ENCODE measurements at regions not wholly inside any gene's neighbourhood (a gene's known extent, or its start where the extent isn't known, plus 50 kb on each side); places are given as distances from the start of the nearest gene placed in this dataset.
A peak's percentile ranks its signal among the peaks of the same experiment; 100 is the strongest.

DNA sequence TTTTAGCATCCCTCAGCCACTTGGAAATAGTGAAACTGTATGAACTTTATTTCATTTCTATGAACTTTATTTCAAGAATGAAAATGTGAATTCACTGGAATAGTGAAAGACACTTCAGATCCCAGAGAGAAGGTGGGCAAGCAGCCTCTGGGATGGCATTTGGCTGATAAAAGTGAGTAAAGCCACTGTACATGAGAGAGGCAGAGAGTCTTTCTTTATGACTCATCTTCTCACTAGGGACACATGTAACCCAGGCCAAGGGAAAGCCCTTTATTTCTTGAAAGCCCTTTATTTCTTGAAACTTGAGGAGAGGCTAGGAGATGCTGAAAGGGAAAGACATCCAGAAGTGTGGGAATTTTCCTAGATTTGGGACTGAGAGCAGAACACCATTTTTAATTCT, 148.9 kb upstream of the SMIM30 start:
- POLR2A ChIA-PET: no interaction called here
- DNase-seq (ENCODE audit: low spot score) (no peak), ATAC-seq (no peak)
- peaks cover 42% of the 10 kb centered on the region for H3K9me3 Mint-ChIP-seq
- no peak for TF ChIP-seq ELF4 (CRISPR knock-in tag; IDR thresholded peaks at IDR 0.05; ENCODE audit: low read depth)
- peaks cover 14% of the 10 kb centered on the region for H3K4me1 Mint-ChIP-seq
- no peak overlapping the region for H3K27ac Mint-ChIP-seq
- H3K36me3 Mint-ChIP-seq: peaks cover 32% of the 10 kb centered on the region
- CTCF ChIA-PET: no interaction called here
- no peak overlapping the region for H3K4me3 Mint-ChIP-seq
- H3K27me3 Mint-ChIP-seq (ENCODE audit: low read depth): peaks cover 5% of the 10 kb centered on the region

DNA sequence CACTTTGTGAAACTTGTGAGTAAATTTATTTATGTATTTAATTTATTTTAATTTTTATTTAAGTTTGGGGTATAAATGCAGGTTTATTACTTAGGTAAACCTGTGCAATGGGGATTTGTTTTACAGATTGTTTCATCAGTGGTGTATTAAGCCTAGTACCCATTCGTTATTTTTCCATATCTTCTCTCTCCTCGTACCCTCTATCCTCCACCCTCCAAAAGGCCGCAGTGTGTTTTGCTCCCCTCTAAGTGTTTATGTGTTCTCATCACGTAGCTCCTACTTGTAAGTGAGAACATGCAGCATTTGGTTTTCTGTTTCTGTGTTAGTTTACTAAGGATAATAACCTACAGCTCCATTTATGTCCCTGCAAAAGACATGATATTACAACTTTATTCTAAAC, 145.4 kb upstream of the SMIM30 start:
- ATAC-seq (no peak), DNase-seq (ENCODE audit: low spot score) (no peak)
- H3K27ac Mint-ChIP-seq: peak overlapping the region; percentile 42; the same call in 1 of the 2 replicates
- peaks cover 5% of the 10 kb centered on the region for H3K27me3 Mint-ChIP-seq (ENCODE audit: low read depth)
- ChIA-PET CTCF (no interaction called here), POLR2A (no interaction called here)
- H3K9me3 Mint-ChIP-seq: peaks cover 17% of the 10 kb centered on the region
- H3K36me3 Mint-ChIP-seq: peaks cover 15% of the 10 kb centered on the region
- H3K4me1 Mint-ChIP-seq: peaks cover 14% of the 10 kb centered on the region
- peak overlapping the region; percentile 73 for H3K4me3 Mint-ChIP-seq
- TF ChIP-seq NFYB (CRISPR knock-in tag; conservative IDR thresholded peaks at IDR 0.05; ENCODE audit: low read depth) (no peak), ZNF121 (CRISPR knock-in tag; IDR thresholded peaks at IDR 0.05) (no peak), TEAD1 (CRISPR knock-in tag; IDR thresholded peaks at IDR 0.05) (no peak), SOX15 (CRISPR knock-in tag; IDR thresholded peaks at IDR 0.05) (no peak), ETV6 (CRISPR knock-in tag; IDR thresholded peaks at IDR 0.05) (no peak), TEAD4 (CRISPR knock-in tag; IDR thresholded peaks at IDR 0.05) (no peak), NFE2L1 (CRISPR knock-in tag; IDR thresholded peaks at IDR 0.05) (no peak), CREB1 (CRISPR knock-in tag; IDR thresholded peaks at IDR 0.05) (no peak), ZBTB21 (CRISPR knock-in tag; IDR thresholded peaks at IDR 0.05; ENCODE audit: borderline replicate concordance) (no peak)
- TF ChIP-seq, protein P1, sequence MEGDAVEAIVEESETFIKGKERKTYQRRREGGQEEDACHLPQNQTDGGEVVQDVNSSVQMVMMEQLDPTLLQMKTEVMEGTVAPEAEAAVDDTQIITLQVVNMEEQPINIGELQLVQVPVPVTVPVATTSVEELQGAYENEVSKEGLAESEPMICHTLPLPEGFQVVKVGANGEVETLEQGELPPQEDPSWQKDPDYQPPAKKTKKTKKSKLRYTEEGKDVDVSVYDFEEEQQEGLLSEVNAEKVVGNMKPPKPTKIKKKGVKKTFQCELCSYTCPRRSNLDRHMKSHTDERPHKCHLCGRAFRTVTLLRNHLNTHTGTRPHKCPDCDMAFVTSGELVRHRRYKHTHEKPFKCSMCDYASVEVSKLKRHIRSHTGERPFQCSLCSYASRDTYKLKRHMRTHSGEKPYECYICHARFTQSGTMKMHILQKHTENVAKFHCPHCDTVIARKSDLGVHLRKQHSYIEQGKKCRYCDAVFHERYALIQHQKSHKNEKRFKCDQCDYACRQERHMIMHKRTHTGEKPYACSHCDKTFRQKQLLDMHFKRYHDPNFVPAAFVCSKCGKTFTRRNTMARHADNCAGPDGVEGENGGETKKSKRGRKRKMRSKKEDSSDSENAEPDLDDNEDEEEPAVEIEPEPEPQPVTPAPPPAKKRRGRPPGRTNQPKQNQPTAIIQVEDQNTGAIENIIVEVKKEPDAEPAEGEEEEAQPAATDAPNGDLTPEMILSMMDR (IDR thresholded peaks at IDR 0.05): no peak
- TF ChIP-seq, protein P2, sequence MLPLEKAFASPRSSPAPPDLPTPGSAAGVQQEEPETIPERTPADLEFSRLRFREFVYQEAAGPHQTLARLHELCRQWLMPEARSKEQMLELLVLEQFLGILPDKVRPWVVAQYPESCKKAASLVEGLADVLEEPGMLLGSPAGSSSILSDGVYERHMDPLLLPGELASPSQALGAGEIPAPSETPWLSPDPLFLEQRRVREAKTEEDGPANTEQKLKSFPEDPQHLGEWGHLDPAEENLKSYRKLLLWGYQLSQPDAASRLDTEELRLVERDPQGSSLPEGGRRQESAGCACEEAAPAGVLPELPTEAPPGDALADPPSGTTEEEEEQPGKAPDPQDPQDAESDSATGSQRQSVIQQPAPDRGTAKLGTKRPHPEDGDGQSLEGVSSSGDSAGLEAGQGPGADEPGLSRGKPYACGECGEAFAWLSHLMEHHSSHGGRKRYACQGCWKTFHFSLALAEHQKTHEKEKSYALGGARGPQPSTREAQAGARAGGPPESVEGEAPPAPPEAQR (CRISPR knock-in tag; IDR thresholded peaks at IDR 0.05): no peak
- TF ChIP-seq, protein P3, sequence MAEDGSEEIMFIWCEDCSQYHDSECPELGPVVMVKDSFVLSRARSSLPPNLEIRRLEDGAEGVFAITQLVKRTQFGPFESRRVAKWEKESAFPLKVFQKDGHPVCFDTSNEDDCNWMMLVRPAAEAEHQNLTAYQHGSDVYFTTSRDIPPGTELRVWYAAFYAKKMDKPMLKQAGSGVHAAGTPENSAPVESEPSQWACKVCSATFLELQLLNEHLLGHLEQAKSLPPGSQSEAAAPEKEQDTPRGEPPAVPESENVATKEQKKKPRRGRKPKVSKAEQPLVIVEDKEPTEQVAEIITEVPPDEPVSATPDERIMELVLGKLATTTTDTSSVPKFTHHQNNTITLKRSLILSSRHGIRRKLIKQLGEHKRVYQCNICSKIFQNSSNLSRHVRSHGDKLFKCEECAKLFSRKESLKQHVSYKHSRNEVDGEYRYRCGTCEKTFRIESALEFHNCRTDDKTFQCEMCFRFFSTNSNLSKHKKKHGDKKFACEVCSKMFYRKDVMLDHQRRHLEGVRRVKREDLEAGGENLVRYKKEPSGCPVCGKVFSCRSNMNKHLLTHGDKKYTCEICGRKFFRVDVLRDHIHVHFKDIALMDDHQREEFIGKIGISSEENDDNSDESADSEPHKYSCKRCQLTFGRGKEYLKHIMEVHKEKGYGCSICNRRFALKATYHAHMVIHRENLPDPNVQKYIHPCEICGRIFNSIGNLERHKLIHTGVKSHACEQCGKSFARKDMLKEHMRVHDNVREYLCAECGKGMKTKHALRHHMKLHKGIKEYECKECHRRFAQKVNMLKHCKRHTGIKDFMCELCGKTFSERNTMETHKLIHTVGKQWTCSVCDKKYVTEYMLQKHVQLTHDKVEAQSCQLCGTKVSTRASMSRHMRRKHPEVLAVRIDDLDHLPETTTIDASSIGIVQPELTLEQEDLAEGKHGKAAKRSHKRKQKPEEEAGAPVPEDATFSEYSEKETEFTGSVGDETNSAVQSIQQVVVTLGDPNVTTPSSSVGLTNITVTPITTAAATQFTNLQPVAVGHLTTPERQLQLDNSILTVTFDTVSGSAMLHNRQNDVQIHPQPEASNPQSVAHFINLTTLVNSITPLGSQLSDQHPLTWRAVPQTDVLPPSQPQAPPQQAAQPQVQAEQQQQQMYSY (CRISPR knock-in tag; IDR thresholded peaks at IDR 0.05): no peak
- TF ChIP-seq, protein P4, sequence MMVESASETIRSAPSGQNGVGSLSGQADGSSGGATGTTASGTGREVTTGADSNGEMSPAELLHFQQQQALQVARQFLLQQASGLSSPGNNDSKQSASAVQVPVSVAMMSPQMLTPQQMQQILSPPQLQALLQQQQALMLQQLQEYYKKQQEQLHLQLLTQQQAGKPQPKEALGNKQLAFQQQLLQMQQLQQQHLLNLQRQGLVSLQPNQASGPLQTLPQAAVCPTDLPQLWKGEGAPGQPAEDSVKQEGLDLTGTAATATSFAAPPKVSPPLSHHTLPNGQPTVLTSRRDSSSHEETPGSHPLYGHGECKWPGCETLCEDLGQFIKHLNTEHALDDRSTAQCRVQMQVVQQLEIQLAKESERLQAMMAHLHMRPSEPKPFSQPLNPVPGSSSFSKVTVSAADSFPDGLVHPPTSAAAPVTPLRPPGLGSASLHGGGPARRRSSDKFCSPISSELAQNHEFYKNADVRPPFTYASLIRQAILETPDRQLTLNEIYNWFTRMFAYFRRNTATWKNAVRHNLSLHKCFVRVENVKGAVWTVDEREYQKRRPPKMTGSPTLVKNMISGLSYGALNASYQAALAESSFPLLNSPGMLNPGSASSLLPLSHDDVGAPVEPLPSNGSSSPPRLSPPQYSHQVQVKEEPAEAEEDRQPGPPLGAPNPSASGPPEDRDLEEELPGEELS (CRISPR knock-in tag; IDR thresholded peaks at IDR 0.05): no peak
- TF ChIP-seq, protein P5, sequence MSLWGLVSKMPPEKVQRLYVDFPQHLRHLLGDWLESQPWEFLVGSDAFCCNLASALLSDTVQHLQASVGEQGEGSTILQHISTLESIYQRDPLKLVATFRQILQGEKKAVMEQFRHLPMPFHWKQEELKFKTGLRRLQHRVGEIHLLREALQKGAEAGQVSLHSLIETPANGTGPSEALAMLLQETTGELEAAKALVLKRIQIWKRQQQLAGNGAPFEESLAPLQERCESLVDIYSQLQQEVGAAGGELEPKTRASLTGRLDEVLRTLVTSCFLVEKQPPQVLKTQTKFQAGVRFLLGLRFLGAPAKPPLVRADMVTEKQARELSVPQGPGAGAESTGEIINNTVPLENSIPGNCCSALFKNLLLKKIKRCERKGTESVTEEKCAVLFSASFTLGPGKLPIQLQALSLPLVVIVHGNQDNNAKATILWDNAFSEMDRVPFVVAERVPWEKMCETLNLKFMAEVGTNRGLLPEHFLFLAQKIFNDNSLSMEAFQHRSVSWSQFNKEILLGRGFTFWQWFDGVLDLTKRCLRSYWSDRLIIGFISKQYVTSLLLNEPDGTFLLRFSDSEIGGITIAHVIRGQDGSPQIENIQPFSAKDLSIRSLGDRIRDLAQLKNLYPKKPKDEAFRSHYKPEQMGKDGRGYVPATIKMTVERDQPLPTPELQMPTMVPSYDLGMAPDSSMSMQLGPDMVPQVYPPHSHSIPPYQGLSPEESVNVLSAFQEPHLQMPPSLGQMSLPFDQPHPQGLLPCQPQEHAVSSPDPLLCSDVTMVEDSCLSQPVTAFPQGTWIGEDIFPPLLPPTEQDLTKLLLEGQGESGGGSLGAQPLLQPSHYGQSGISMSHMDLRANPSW (CRISPR knock-in tag; conservative IDR thresholded peaks at IDR 0.05; ENCODE audit: low read depth): no peak
- TF ChIP-seq, protein P6, sequence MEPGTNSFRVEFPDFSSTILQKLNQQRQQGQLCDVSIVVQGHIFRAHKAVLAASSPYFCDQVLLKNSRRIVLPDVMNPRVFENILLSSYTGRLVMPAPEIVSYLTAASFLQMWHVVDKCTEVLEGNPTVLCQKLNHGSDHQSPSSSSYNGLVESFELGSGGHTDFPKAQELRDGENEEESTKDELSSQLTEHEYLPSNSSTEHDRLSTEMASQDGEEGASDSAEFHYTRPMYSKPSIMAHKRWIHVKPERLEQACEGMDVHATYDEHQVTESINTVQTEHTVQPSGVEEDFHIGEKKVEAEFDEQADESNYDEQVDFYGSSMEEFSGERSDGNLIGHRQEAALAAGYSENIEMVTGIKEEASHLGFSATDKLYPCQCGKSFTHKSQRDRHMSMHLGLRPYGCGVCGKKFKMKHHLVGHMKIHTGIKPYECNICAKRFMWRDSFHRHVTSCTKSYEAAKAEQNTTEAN (CRISPR knock-in tag; IDR thresholded peaks at IDR 0.05): no peak
- TF ChIP-seq, protein P7, sequence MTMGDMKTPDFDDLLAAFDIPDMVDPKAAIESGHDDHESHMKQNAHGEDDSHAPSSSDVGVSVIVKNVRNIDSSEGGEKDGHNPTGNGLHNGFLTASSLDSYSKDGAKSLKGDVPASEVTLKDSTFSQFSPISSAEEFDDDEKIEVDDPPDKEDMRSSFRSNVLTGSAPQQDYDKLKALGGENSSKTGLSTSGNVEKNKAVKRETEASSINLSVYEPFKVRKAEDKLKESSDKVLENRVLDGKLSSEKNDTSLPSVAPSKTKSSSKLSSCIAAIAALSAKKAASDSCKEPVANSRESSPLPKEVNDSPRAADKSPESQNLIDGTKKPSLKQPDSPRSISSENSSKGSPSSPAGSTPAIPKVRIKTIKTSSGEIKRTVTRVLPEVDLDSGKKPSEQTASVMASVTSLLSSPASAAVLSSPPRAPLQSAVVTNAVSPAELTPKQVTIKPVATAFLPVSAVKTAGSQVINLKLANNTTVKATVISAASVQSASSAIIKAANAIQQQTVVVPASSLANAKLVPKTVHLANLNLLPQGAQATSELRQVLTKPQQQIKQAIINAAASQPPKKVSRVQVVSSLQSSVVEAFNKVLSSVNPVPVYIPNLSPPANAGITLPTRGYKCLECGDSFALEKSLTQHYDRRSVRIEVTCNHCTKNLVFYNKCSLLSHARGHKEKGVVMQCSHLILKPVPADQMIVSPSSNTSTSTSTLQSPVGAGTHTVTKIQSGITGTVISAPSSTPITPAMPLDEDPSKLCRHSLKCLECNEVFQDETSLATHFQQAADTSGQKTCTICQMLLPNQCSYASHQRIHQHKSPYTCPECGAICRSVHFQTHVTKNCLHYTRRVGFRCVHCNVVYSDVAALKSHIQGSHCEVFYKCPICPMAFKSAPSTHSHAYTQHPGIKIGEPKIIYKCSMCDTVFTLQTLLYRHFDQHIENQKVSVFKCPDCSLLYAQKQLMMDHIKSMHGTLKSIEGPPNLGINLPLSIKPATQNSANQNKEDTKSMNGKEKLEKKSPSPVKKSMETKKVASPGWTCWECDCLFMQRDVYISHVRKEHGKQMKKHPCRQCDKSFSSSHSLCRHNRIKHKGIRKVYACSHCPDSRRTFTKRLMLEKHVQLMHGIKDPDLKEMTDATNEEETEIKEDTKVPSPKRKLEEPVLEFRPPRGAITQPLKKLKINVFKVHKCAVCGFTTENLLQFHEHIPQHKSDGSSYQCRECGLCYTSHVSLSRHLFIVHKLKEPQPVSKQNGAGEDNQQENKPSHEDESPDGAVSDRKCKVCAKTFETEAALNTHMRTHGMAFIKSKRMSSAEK (CRISPR knock-in tag; IDR thresholded peaks at IDR 0.05; ENCODE audit: borderline replicate concordance): no peak

All from WTC11 (cell line).